Chondrocyte (in vitro differentiated cells): ENCODE measurements at regions not wholly inside any gene's neighbourhood (a gene's known extent, or its start where the extent isn't known, plus 50 kb on each side); places are given as distances from the start of the nearest gene placed in this dataset.

ENCODE experiments used
- DNase-seq: peaks from one replicate; pipeline ENCODE4 v3.0.0; 2021; ENCODE audit warnings: mixed read lengths, low spot score
- H3K27ac Mint-ChIP-seq: one replicate; pipeline ENCODE4 v1.8.0; 2021; ENCODE audit warnings: mild to moderate bottlenecking, moderate library complexity, mixed read lengths; ENCODE audit not compliant: unreplicated experiment
- H3K27me3 Mint-ChIP-seq: 2 replicates; pipeline ENCODE4 v1.8.0; 2021; ENCODE audit warnings: low read depth, mixed read lengths
- H3K36me3 Mint-ChIP-seq: 2 replicates; pipeline ENCODE4 v1.8.0; 2021; ENCODE audit warnings: low read depth, mixed read lengths
- H3K4me1 Mint-ChIP-seq: 2 replicates; pipeline ENCODE4 v1.8.0; 2021; ENCODE audit warnings: low read depth, mild to moderate bottlenecking, mixed read lengths
- H3K4me3 Mint-ChIP-seq: one replicate; pipeline ENCODE4 v1.8.0; 2021; ENCODE audit warnings: mild to moderate bottlenecking, moderate library complexity, mixed read lengths; ENCODE audit not compliant: unreplicated experiment
- H3K9me3 Mint-ChIP-seq: 2 replicates; pipeline ENCODE4 v1.8.0; 2021; ENCODE audit warnings: low read depth, mixed read lengths
- CTCF ChIP-seq: fragments of 200-600 bp; sonication (generic); IDR thresholded peaks from 2 replicates; pipeline ENCODE4 v1.5.0; 2021; ENCODE audit warnings: antibody characterized with exemption, mild to moderate bottlenecking, moderate library complexity

DNA sequence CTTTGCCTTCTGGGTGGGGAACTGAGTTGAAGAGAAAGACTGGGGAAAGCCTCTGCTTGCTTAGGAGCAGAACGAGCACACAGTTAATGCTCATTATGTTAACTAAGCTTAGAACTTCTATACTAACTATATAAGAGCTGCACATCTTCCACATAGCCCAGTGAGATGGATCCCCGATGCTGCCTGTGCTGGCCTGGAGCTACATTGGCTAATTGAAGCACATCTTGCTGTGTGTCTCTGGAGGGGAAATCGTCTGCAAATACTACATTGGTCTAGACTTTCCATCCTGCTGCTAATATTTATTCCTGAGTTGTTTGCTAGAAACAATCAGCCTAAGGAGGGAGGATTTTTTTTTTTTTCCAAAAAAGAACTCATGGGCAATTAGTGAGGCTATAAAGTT is 406.3 kb downstream of the HAPSTR1 start:
- Mint-ChIP-seq H3K27me3 (no peaks in the 10 kb centered on the region), H3K9me3 (no peaks in the 10 kb centered on the region), H3K27ac (no peak overlapping the region), H3K36me3 (no peaks in the 10 kb centered on the region), H3K4me3 (no peak overlapping the region), H3K4me1 (no peaks in the 10 kb centered on the region)
- DNase-seq = no peak
- TF ChIP-seq CTCF = no peak

DNA sequence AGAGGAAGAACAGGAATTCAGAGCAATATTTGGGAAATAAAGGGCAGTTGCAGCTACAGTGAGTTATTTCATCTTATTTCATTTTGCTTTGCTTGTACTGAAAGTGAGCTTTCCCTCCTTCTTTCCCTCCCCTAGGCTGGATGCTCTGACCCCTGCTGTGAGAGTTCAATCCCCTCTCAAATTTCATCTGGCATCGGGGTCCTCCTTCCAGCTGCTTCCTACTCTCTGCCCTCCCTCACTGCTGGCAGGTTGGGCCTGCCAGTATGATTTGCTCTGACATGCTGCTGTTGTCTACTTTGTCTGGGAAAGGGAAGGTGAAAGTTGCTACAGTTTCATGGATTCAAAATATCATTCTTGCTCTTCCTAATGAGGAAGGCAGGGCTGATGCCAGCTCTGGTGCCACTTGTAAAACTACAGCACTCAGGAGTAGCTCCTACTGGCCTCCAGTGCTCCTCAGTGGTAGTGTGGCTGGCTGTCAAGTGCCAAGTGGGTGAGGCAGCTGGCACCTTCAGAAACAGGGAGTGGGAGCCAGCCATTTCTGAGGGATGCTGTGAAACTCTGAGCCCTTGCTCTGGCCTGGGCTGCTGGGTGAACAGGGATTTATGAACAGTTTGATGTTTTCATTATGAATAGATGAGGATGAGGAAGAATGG is 408.6 kb downstream of the HAPSTR1 start:
- H3K27me3 Mint-ChIP-seq = no peaks in the 10 kb centered on the region
- H3K4me1 Mint-ChIP-seq = no peaks in the 10 kb centered on the region
- no peaks in the 10 kb centered on the region for H3K9me3 Mint-ChIP-seq
- DNase-seq = no peak
- H3K36me3 Mint-ChIP-seq = no peaks in the 10 kb centered on the region
- H3K27ac Mint-ChIP-seq = no peak overlapping the region
- TF ChIP-seq CTCF = no peak
- no peak overlapping the region for H3K4me3 Mint-ChIP-seq

DNA sequence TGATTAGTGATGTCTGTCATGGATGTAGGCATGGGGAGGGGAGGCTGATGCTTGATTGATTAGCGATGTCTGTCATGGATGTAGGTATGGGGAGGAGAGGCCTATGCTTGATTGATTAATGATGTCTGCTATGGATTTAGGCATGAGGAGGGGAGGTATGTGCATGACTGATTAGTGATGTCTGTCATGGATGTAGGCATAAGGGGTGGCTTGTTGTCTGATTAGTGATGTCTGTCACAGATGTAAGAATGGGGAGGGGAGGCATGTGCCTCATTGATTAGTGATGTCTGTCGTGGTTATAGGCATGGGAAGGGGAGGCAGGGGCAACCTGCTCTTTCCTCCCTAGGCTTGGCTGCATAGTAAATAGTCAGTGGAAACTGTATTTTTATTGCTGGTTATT is 409.4 kb downstream of the HAPSTR1 start:
- Mint-ChIP-seq H3K4me1 (no peaks in the 10 kb centered on the region), H3K9me3 (peaks cover 4% of the 10 kb centered on the region), H3K36me3 (no peaks in the 10 kb centered on the region), H3K27ac (no peak overlapping the region), H3K27me3 (no peaks in the 10 kb centered on the region), H3K4me3 (no peak overlapping the region)
- no peak for DNase-seq
- TF ChIP-seq CTCF = no peak

- no peak for DNase-seq
- H3K27me3 Mint-ChIP-seq = no peaks in the 10 kb centered on the region
- no peak for TF ChIP-seq CTCF
- H3K4me1 Mint-ChIP-seq = no peaks in the 10 kb centered on the region
- H3K4me3 Mint-ChIP-seq = no peak overlapping the region
- no peak overlapping the region for H3K27ac Mint-ChIP-seq
- H3K36me3 Mint-ChIP-seq = no peaks in the 10 kb centered on the region
- H3K9me3 Mint-ChIP-seq = peaks cover 7% of the 10 kb centered on the region
Observed at GRCh38 chr16:9503251-9503984, 412.0 kb downstream of the HAPSTR1 start.

GRCh38 chr16:9508328-9508936 is 417.0 kb downstream of the HAPSTR1 start:
- Mint-ChIP-seq H3K4me1 (no peaks in the 10 kb centered on the region), H3K27ac (no peak overlapping the region), H3K27me3 (no peaks in the 10 kb centered on the region), H3K36me3 (no peaks in the 10 kb centered on the region), H3K9me3 (peaks cover 23% of the 10 kb centered on the region), H3K4me3 (no peak overlapping the region)
- no peak for DNase-seq
- TF ChIP-seq CTCF = no peak
